HG02852 (cell line): ENCODE measurements at regions not wholly inside any gene's neighbourhood (a gene's known extent, or its start where the extent isn't known, plus 50 kb on each side); places are given as distances from the start of the nearest gene placed in this dataset.
A peak's percentile ranks its signal among the peaks of the same experiment; 100 is the strongest.

Experiments
- ATAC-seq: cut with Tn5 transposase; IDR thresholded peaks from one replicate; pipeline ENCODE4 v1.9.1; 2021; ENCODE audit warnings: mild to moderate bottlenecking, moderate library complexity; ENCODE audit not compliant: unreplicated experiment

- no peak for ATAC-seq
Measured at GRCh38 chr10:28250782-28251181, 52.1 kb downstream of the MPP7 start.

GRCh38 chr10:28250358-28250757 lies 52.5 kb downstream of the MPP7 start:
- ATAC-seq, result no peak

GRCh38 chr10:28249512-28249911 lies 53.4 kb downstream of the MPP7 start:
- no peak for ATAC-seq

GRCh38 chr10:28248092-28248491 lies 54.8 kb downstream of the MPP7 start:
- no peak for ATAC-seq

- no peak for ATAC-seq
Measured at GRCh38 chr10:28246023-28246422, 56.8 kb downstream of the MPP7 start.

- no peak for ATAC-seq
Measured at GRCh38 chr10:28243923-28244322, 58.9 kb downstream of the MPP7 start.

GRCh38 chr10:28242555-28243204 lies 60.2 kb downstream of the MPP7 start:
- ATAC-seq, result no peak

GRCh38 chr10:28241741-28242399 lies 61.0 kb downstream of the MPP7 start:
- ATAC-seq, result peak; percentile 59

GRCh38 chr10:28240400-28240799 lies 62.5 kb downstream of the MPP7 start:
- no peak for ATAC-seq

GRCh38 chr10:28236591-28236990 lies 66.3 kb downstream of the MPP7 start:
- no peak for ATAC-seq

- ATAC-seq, result no peak
Measured at GRCh38 chr10:28220811-28221210, 82.1 kb downstream of the MPP7 start.

GRCh38 chr10:28219251-28219650 lies 83.6 kb downstream of the MPP7 start:
- no peak for ATAC-seq

- no peak for ATAC-seq
Measured at GRCh38 chr10:28217848-28218247, 85.0 kb downstream of the MPP7 start.

GRCh38 chr10:28215930-28216329 lies 86.9 kb downstream of the MPP7 start:
- no peak for ATAC-seq

- no peak for ATAC-seq
Measured at GRCh38 chr10:28214219-28214618, 88.6 kb downstream of the MPP7 start.

GRCh38 chr10:28211759-28212158 lies 91.1 kb downstream of the MPP7 start:
- no peak for ATAC-seq

- ATAC-seq, result no peak
Measured at GRCh38 chr10:28207799-28208198, 95.1 kb downstream of the MPP7 start.

- ATAC-seq, result no peak
Measured at GRCh38 chr10:28202941-28203352, 99.9 kb downstream of the MPP7 start.

GRCh38 chr10:28201410-28202400 lies 101.2 kb downstream of the MPP7 start:
- ATAC-seq, result no peak

- ATAC-seq, result no peak
Measured at GRCh38 chr10:28200775-28201174, 102.1 kb downstream of the MPP7 start.

- no peak for ATAC-seq
Measured at GRCh38 chr10:28199941-28200340, 102.9 kb downstream of the MPP7 start.

GRCh38 chr10:28190196-28190595 lies 112.7 kb downstream of the MPP7 start:
- ATAC-seq, result no peak
